ENCODE measurements at regions not wholly inside any gene's neighbourhood (a gene's known extent, or its start where the extent isn't known, plus 50 kb on each side); places are given as distances from the start of the nearest gene placed in this dataset.

GRCh38 chr6:91864911-91865310 lies 1278.0 kb upstream of the MAP3K7 start:
- no peak for TF ChIP-seq CTCF (IDR thresholded peaks at IDR 0.05; ENCODE audit: extremely low read depth, missing control alignments)
- no peak for DNase-seq (ENCODE audit: low spot score)

GRCh38 chr6:91860541-91861335 lies 1273.9 kb upstream of the MAP3K7 start:
- no peak for TF ChIP-seq CTCF (IDR thresholded peaks at IDR 0.05; ENCODE audit: extremely low read depth, missing control alignments)

DNA sequence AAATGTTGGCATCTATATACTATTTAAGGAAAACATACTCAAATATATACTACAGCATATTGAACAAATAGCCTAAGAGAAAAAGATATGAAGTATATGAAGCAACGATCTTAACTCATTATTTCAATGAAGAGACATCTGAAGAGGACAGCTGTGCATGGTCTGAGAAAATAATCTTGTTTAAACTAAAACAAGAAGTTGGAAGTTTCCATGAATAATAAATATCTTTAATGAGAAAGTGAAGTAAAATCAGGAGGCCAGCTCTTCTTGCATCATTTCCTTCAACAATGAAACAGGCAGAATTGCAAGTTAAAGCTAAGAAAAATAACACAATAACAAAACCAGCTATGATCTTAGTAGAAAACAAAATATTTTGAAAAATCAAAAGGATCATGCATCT lies 1265.4 kb upstream of the MAP3K7 start:
- DNase-seq (ENCODE audit: low spot score) = no peak
- no peak for TF ChIP-seq CTCF (IDR thresholded peaks at IDR 0.05; ENCODE audit: extremely low read depth, missing control alignments)

More at GRCh38 chr6:91860541-91861335, 1273.9 kb upstream of the MAP3K7 start:
- DNase-seq (ENCODE audit: low spot score) = no peak

DNA sequence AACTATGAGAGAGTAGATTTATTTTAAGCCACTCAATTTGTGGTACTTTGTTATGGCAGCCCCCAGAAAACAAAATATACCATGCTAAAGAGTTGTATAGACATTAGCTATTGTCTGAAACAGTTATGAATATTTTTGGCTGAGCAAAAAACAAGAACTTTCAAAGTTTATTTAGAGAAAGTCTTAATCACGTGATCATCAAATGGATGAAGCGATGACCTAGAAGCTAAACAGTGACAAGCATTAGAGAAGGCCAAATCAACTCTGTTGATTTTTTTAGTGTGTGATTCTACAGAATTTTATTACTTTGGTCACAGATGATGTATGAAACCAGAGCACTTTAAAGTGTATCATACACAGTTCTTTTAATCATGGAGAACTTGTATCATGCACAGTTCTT lies 1247.9 kb upstream of the MAP3K7 start:
- no peak for TF ChIP-seq CTCF (IDR thresholded peaks at IDR 0.05; ENCODE audit: extremely low read depth, missing control alignments)
- no peak for DNase-seq (ENCODE audit: low spot score)

DNA sequence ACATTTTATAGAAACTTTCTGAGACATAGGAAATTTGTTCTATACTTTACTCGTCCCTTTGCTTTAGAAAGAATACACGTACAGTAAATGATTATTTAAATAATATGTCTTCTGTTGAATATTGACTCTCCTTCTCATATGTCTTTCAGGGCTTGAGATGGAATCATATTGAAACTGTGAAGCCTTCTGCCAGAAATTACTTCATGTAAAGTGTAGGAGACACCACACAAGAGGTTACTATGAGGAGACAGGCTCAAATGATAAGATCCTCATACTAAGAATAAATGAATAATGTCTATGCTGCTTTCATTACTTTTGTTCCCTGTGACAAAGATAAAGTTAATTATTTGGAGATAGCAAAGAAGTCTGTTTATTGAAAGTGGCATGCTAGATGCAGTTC lies 1240.3 kb upstream of the MAP3K7 start:
- TF ChIP-seq CTCF (IDR thresholded peaks at IDR 0.05; ENCODE audit: extremely low read depth, missing control alignments) = no peak
- DNase-seq (ENCODE audit: low spot score) = no peak

DNA sequence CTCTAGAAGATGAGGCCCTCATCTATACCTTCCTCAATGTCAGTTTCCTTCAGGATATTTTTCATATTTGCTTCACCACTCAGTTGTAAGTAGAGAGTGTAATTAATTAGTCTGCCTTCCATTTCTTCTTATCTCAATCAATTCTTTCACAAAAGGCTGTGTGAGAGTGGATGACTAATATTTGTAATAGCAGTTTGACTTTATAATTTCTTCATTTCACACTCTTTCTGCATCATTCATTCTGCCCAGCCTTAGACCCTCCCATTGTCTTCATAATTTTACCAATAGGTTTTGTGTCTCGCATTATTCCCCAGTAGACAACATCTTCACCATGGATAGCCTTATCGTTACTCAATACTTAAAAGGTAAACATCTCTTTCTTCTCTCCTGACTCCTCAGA lies 1239.3 kb upstream of the MAP3K7 start:
- DNase-seq (ENCODE audit: low spot score) = no peak
- TF ChIP-seq CTCF (IDR thresholded peaks at IDR 0.05; ENCODE audit: extremely low read depth, missing control alignments) = no peak

- DNase-seq (ENCODE audit: low spot score) = no peak
- TF ChIP-seq CTCF (IDR thresholded peaks at IDR 0.05; ENCODE audit: extremely low read depth, missing control alignments) = no peak
These were observed 1237.5 kb upstream of the MAP3K7 start for GRCh38 chr6:91824331-91824730.

Measured in GM20000 (cell line).